PC-9 (cell line): ENCODE measurements at regions not wholly inside any gene's neighbourhood (a gene's known extent, or its start where the extent isn't known, plus 50 kb on each side); places are given as distances from the start of the nearest gene placed in this dataset.

Source experiments
- BruUV-seq: library from RNA; stranded (reverse); fragments of 400-500 nt; replicated peaks from 2 replicates; lab custom pipeline; 2021; lab: Mats Ljungman, UMichigan
- CTCF ChIA-PET: fragments of 300-600 bp; sonication (Branson Sonifier 250); formaldehyde crosslinking; loops from one replicate; lab custom pipeline; 2022; ENCODE audit warnings: antibody characterized with exemption; lab: Charles Lee
- POLR2A ChIA-PET: fragments of 300-600 bp; sonication (Branson Sonifier 250); formaldehyde crosslinking; loops from one replicate; lab custom pipeline; 2022; ENCODE audit warnings: antibody characterized with exemption; ENCODE audit not compliant: unreplicated experiment; lab: Charles Lee
- DNase-seq, 2 experiments: peaks; one replicate each; pipeline versions ENCODE4 v3.0.0 to v3.0.0-alpha.2; 2015 to 2022; ENCODE audit warnings: mixed read lengths in 1 of 2
- H2AFZ ChIP-seq: fragments of 200-600 bp; sonication (generic); 2 replicates; pipeline ENCODE4 v1.8.1; 2017; ENCODE audit warnings: antibody characterized with exemption
- H3F3A ChIP-seq: fragments of 200-600 bp; sonication (generic); 2 replicates; pipeline ENCODE4 v1.8.1; 2017; ENCODE audit warnings: antibody characterized with exemption, mild to moderate bottlenecking, low read depth; ENCODE audit not compliant: insufficient read depth
- H3K27ac ChIP-seq: fragments of 200-600 bp; sonication (generic); 2 replicates; pipeline ENCODE4 v1.6.1; 2016; ENCODE audit warnings: mixed run types
- H3K27me3 ChIP-seq: fragments of 200-600 bp; sonication (generic); 2 replicates; pipeline ENCODE4 v1.6.1; 2016; ENCODE audit warnings: low read depth, mixed run types; ENCODE audit not compliant: insufficient read depth
- H3K36me3 ChIP-seq: fragments of 200-600 bp; sonication (generic); 2 replicates; pipeline ENCODE4 v1.6.1; 2016; ENCODE audit warnings: low read depth, mixed run types
- H3K4me1 ChIP-seq: fragments of 200-600 bp; sonication (generic); replicated peaks from 2 replicates; pipeline ENCODE4 v1.6.1; 2016; ENCODE audit warnings: mixed run types; ENCODE audit not compliant: insufficient read depth
- H3K4me2 ChIP-seq: fragments of 200-600 bp; sonication (generic); 2 replicates; pipeline ENCODE4 v1.6.1; 2017; ENCODE audit warnings: mixed run types
- H3K4me3 ChIP-seq: fragments of 200-600 bp; sonication (generic); 2 replicates; pipeline ENCODE4 v1.6.1; 2016; ENCODE audit warnings: mixed run types
- H3K79me2 ChIP-seq: fragments of 200-600 bp; sonication (generic); 2 replicates; pipeline ENCODE4 v1.6.1; 2017; ENCODE audit warnings: low read depth, mixed run types
- H3K9me2 ChIP-seq: fragments of 200-600 bp; sonication (generic); 2 replicates; pipeline ENCODE4 v1.8.1; 2017; ENCODE audit warnings: mild to moderate bottlenecking; ENCODE audit not compliant: insufficient read depth
- H3K9me3 ChIP-seq: fragments of 200-600 bp; sonication (generic); 2 replicates; pipeline ENCODE4 v1.8.1; 2016; ENCODE audit warnings: low read depth; ENCODE audit not compliant: insufficient read depth
- H4K20me1 ChIP-seq: fragments of 200-600 bp; sonication (generic); 2 replicates; pipeline ENCODE4 v1.8.1; 2017; ENCODE audit not compliant: insufficient read depth
- EZH2 ChIP-seq: fragments of 200-600 bp; sonication (generic); IDR thresholded peaks from 2 replicates; pipeline ENCODE4 v1.8.0; 2017; ENCODE audit warnings: antibody characterized with exemption, low read depth
- intact Hi-C: fragments of 100-400 bp; cut with micrococcal nuclease; formaldehyde crosslinking; loops from one replicate; pipeline ENCODE4 v1.10.0; 2022; ENCODE audit not compliant: unreplicated experiment
- TF ChIP-seq, protein P1 (sequence below): fragments of 200-600 bp; sonication (generic); conservative IDR thresholded peaks from 2 replicates; pipeline ENCODE4 v1.6.1; 2017; ENCODE audit warnings: mixed run types, antibody characterized with exemption, mild to moderate bottlenecking, moderate library complexity

DNA sequence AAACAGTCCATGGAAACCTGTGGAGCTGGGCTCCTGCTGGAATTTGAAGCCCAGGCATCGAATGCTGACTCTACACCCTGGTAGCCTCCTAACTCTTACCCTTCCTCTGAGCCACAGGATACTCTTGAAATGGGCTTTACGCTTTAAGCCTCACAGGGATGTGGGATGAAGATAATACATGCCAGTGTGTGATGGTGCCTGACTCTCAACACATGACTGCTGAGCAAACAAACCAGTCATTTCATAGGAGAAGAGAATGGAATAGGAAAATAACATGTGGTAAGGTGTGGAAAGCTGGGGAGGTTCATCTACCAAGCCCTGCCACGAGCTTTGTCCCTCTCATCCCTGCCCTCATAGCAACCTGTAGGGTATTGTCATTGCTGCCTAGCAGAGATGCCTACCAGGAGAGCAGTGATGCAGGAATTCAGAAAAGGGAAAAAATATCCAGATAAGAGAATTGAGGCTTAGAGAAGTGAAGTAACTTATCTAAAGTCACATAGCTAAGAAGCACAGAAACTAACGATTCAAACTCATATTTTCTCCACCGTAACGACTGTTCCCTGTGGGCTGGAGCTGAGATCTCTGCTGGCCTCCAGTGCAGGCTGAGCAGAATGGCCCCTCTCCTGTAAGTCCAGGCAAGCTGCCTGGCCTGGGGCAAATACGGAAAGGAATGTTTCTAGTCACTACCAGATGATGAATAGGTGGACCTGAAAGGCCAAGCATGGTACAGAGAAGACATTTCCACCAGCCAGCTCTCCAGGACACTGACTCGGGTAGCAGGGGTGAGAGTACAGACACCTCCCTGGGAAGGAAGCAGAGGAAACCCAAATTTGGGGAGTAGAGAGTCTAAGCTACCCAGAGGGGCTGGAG lies 90.2 kb upstream of the DUSP5 start:
- Histone ChIP-seq H3K9me3 (no peaks in the 10 kb centered on the region), H3K36me3 (no peaks in the 10 kb centered on the region), H3K4me1 (peaks cover 62% of the 10 kb centered on the region), H2AFZ (no peak overlapping the region), H3K9me2 (no peaks in the 10 kb centered on the region), H3F3A (peaks cover 38% of the 10 kb centered on the region), H3K4me2 (peak overlapping the region; percentile 71), H3K4me3 (peak overlapping the region; percentile 2; the same call in 1 of the 2 replicates), H3K27me3 (no peaks in the 10 kb centered on the region), H3K27ac (peak overlapping the region; percentile 100), H3K79me2 (peaks cover 6% of the 10 kb centered on the region), H4K20me1 (no peaks in the 10 kb centered on the region)
- CTCF ChIA-PET, result interaction anchor here (1.1 to 1.2 kb wide), 2 partner anchors 8 to 53 kb away, joined by 3 read pairs; no protein-coding TSS in a partner anchor
- intact Hi-C loops, result loop anchor here (1.0 kb wide), 2 partner anchors 9 to 48 kb away; no protein-coding TSS in a partner anchor
- peak; percentile 29 to 63 for DNase-seq
- TF ChIP-seq, protein P1, sequence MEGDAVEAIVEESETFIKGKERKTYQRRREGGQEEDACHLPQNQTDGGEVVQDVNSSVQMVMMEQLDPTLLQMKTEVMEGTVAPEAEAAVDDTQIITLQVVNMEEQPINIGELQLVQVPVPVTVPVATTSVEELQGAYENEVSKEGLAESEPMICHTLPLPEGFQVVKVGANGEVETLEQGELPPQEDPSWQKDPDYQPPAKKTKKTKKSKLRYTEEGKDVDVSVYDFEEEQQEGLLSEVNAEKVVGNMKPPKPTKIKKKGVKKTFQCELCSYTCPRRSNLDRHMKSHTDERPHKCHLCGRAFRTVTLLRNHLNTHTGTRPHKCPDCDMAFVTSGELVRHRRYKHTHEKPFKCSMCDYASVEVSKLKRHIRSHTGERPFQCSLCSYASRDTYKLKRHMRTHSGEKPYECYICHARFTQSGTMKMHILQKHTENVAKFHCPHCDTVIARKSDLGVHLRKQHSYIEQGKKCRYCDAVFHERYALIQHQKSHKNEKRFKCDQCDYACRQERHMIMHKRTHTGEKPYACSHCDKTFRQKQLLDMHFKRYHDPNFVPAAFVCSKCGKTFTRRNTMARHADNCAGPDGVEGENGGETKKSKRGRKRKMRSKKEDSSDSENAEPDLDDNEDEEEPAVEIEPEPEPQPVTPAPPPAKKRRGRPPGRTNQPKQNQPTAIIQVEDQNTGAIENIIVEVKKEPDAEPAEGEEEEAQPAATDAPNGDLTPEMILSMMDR, result no peak
- no peak for TF ChIP-seq EZH2
- POLR2A ChIA-PET, result interaction anchor here (0.7 to 1.0 kb wide), 2 partner anchors 11 to 93 kb away, joined by 3 to 6 read pairs; no protein-coding TSS in a partner anchor
- BruUV-seq, result TSS peak; percentile 13

DNA sequence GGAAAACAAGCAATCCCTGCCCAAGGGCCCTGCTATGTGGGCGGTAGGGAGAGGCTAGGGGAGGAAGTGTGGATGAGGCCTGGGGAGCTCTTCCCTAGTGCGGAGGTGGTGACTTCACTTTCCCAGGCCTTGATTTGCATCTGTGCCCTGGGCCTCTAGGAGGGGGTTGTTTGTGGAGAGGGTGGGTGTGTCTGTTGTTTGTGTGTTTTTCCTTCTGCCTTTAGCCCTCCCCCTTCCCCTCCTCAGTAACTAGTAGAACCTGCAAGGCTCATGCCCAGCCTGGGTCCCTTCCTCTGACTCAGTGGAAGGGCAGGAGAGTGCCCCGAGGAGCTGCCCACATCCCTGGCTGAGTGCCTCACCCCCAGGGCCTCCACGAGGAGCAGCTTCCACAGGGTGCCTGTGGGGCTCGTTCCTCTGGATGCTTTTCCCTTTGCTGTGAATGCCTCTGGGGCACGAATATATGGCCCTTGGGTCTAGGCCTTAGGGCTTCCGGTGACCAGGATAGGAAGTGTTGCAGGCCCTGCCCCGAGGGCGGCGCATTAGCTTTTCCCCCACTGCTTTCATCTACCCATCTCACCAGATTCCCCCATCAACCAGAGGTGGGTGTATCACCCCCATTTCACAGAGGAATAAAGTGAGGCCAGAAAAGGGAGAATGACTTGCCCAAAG lies 89.4 kb upstream of the DUSP5 start:
- POLR2A ChIA-PET, result interaction anchor here (0.7 to 1.0 kb wide), 3 partner anchors 9 to 92 kb away, joined by 3 to 6 read pairs (median 4); no protein-coding TSS in a partner anchor
- no peak overlapping the region for H2AFZ ChIP-seq
- intact Hi-C loops, result loop anchor here (1.0 kb wide), 2 partner anchors 10 to 49 kb away; no protein-coding TSS in a partner anchor

More for the DNA sequence above, 89.4 kb upstream of the DUSP5 start:
- TF ChIP-seq, protein P1, result no peak
- no peak for TF ChIP-seq EZH2
- no peaks in the 10 kb centered on the region for H3K36me3 ChIP-seq
- peak overlapping the region; percentile 100 for H3K27ac ChIP-seq
- peak; percentile 81 to 94 for DNase-seq
- peak overlapping the region; percentile 2; the same call in 1 of the 2 replicates for H3K4me3 ChIP-seq
- no peaks in the 10 kb centered on the region for H4K20me1 ChIP-seq
- H3K9me3 ChIP-seq, result no peaks in the 10 kb centered on the region
- H3K27me3 ChIP-seq, result no peaks in the 10 kb centered on the region
- BruUV-seq, result no TSS peak
- CTCF ChIA-PET, result interaction anchor here (1.1 to 1.2 kb wide), 2 partner anchors 9 to 54 kb away, joined by 3 read pairs; no protein-coding TSS in a partner anchor
- peaks cover 44% of the 10 kb centered on the region for H3F3A ChIP-seq
- H3K4me2 ChIP-seq, result peak overlapping the region; percentile 71
- peaks cover 6% of the 10 kb centered on the region for H3K79me2 ChIP-seq
- H3K9me2 ChIP-seq, result no peaks in the 10 kb centered on the region
- peaks cover 70% of the 10 kb centered on the region for H3K4me1 ChIP-seq
